H1 (cell line): ENCODE measurements at regions not wholly inside any gene's neighbourhood (a gene's known extent, or its start where the extent isn't known, plus 50 kb on each side); places are given as distances from the start of the nearest gene placed in this dataset.

Experiments
- BRCA1 ChIP-seq: IDR thresholded peaks from 2 replicates; pipeline ENCODE4 v1.6.1; 2012; ENCODE audit warnings: low read depth, low read length, improper control_type of control experiment
- CBX8 ChIP-seq: fragments of 300-800, 300-1000 bp; sonication (generic); IDR thresholded peaks from 2 replicates; pipeline ENCODE4 v1.7.1; 2016; ENCODE audit warnings: low read depth, low read length, borderline replicate concordance
- EP300 ChIP-seq, 2 experiments: IDR thresholded peaks; 1 replicate in 1 of 2; 2 replicates in 1 of 2; pipeline ENCODE4 v1.6.1; 2011 to 2012; ENCODE audit warnings: low read depth in 2 of 2, low read length in 2 of 2, mild to moderate bottlenecking in 2 of 2, borderline replicate concordance in 1 of 2, inconsistent platforms in 1 of 2, moderate library complexity in 1 of 2
- GABPA ChIP-seq: IDR thresholded peaks from 2 replicates; pipeline ENCODE4 v1.6.1; 2011; ENCODE audit warnings: mild to moderate bottlenecking, low read length, moderate library complexity, borderline replicate concordance; ENCODE audit not compliant: insufficient read depth
- JUN ChIP-seq: IDR thresholded peaks from 2 replicates; pipeline ENCODE4 v1.6.1; 2011; ENCODE audit warnings: low read depth, mild to moderate bottlenecking, improper control_type of control experiment, low read length
- NANOG ChIP-seq: IDR thresholded peaks from 2 replicates; pipeline ENCODE4 v1.6.1; 2011; ENCODE audit warnings: low read length, low read depth, mild to moderate bottlenecking, inconsistent platforms; ENCODE audit not compliant: insufficient read depth, poor library complexity, severe bottlenecking
- POLR2A ChIP-seq, 2 experiments: IDR thresholded peaks; 1 replicate in 1 of 2; 2 replicates in 1 of 2; pipeline ENCODE4 v1.6.1; 2011; ENCODE audit warnings: low read depth in 2 of 2, low read length in 2 of 2, mild to moderate bottlenecking in 2 of 2; ENCODE audit errors: control extremely low read depth in 1 of 2
- POLR2AphosphoS5 ChIP-seq: IDR thresholded peaks from 2 replicates; pipeline ENCODE4 v1.6.1; 2011; ENCODE audit warnings: low read depth, low read length
- RAD21 ChIP-seq, 2 experiments: IDR thresholded peaks in 1 of 2; conservative IDR thresholded peaks in 1 of 2; 2 replicates each; pipeline ENCODE4 v1.6.1; 2011; ENCODE audit warnings: low read depth in 2 of 2, low read length in 2 of 2, improper control_type of control experiment in 1 of 2, inconsistent platforms in 1 of 2, mild to moderate bottlenecking in 1 of 2, moderate library complexity in 1 of 2
- SIRT6 ChIP-seq: IDR thresholded peaks from one replicate; pipeline ENCODE4 v1.7.1; 2012; ENCODE audit warnings: low read length, inconsistent platforms
- TBP ChIP-seq: IDR thresholded peaks from 2 replicates; pipeline ENCODE4 v1.6.1; 2011; ENCODE audit warnings: low read depth, low read length, improper control_type of control experiment
- YY1 ChIP-seq: IDR thresholded peaks from 2 replicates; pipeline ENCODE4 v1.6.1; 2011; ENCODE audit warnings: low read depth, mild to moderate bottlenecking, low read length
- TF ChIP-seq, protein P1 (sequence below), 3 experiments: IDR thresholded peaks; 1 replicate in 2 of 3; 2 replicates in 1 of 3; pipeline versions ENCODE4 v1.5.1 to v1.6.1; 2011; ENCODE audit warnings: low read length in 3 of 3, mild to moderate bottlenecking in 3 of 3, inconsistent platforms in 2 of 3, low read depth in 1 of 3, moderate library complexity in 1 of 3; ENCODE audit not compliant: insufficient read depth in 1 of 3; ENCODE audit errors: control extremely low read depth in 1 of 3
- TF ChIP-seq, protein P2 (sequence below): IDR thresholded peaks from 2 replicates; pipeline ENCODE4 v1.6.1; 2012; ENCODE audit warnings: inconsistent platforms

DNA sequence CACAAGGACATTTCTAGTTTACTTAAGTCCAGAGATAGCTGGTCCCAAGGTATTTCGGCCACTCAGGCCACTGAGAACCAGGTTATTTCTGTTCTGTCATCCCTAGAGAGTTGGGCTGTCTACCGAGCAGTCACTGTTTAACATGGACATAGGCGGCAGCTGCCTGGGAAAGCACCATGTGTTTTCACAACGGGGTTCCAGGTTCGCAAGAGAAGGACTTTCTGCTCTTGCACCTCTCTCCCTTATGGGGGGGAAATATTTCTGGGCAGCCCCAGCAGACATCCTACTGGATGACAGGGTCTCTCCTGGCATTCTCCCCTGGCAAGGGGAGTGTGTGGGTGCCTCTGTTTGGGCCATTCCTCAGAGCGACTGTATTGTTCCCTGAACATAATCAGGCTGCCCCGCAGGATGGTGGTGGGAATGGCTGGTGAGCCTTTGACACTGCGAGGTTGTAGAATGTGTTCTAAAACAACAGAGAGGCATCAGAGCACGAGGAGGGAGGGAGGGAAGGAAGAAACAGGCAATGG lies 64.4 kb upstream of the DUSP22 start:
- TF ChIP-seq GABPA (no peak), POLR2A (IDR thresholded peaks at IDR 0.05; ENCODE audit: control extremely low read depth in 1 of 2, low read depth in 2 of 2, low read length in 2 of 2) (no peak), EP300 (IDR thresholded peaks at IDR 0.05; ENCODE audit: borderline replicate concordance in 1 of 2, low read depth in 2 of 2, low read length in 2 of 2) (no peak), RAD21 (IDR thresholded peaks at IDR 0.05 in 1 of 2, conservative IDR thresholded peaks at IDR 0.05 in 1 of 2; ENCODE audit: low read depth in 2 of 2, low read length in 2 of 2) (no peak), TBP (no peak), SIRT6 (no peak), NANOG (no peak), POLR2AphosphoS5 (no peak), YY1 (no peak), BRCA1 (no peak), CBX8 (no peak), JUN (no peak)
- TF ChIP-seq, protein P1, sequence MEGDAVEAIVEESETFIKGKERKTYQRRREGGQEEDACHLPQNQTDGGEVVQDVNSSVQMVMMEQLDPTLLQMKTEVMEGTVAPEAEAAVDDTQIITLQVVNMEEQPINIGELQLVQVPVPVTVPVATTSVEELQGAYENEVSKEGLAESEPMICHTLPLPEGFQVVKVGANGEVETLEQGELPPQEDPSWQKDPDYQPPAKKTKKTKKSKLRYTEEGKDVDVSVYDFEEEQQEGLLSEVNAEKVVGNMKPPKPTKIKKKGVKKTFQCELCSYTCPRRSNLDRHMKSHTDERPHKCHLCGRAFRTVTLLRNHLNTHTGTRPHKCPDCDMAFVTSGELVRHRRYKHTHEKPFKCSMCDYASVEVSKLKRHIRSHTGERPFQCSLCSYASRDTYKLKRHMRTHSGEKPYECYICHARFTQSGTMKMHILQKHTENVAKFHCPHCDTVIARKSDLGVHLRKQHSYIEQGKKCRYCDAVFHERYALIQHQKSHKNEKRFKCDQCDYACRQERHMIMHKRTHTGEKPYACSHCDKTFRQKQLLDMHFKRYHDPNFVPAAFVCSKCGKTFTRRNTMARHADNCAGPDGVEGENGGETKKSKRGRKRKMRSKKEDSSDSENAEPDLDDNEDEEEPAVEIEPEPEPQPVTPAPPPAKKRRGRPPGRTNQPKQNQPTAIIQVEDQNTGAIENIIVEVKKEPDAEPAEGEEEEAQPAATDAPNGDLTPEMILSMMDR (IDR thresholded peaks at IDR 0.05; ENCODE audit: control extremely low read depth in 1 of 3, insufficient read depth in 1 of 3, low read depth in 1 of 3, low read length in 3 of 3): no peak
- TF ChIP-seq, protein P2, sequence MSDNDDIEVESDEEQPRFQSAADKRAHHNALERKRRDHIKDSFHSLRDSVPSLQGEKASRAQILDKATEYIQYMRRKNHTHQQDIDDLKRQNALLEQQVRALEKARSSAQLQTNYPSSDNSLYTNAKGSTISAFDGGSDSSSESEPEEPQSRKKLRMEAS: no peak
